Liver (tissue), 3 donors: ENCODE measurements at regions not wholly inside any gene's neighbourhood (a gene's known extent, or its start where the extent isn't known, plus 50 kb on each side); places are given as distances from the start of the nearest gene placed in this dataset.

Source experiments
- CTCF ChIP-seq: fragments of 150-350 bp; IDR thresholded peaks from 2 replicates; pipeline ENCODE4 v1.5.1; 2017; ENCODE audit warnings: improper control_type of control experiment, low read depth, low read length; ENCODE audit not compliant: missing input control
- EGR1 ChIP-seq, 2 donors: IDR thresholded peaks; 2 replicates each; pipeline ENCODE4 v1.6.1; 2016 to 2018; ENCODE audit warnings: antibody characterized with exemption in 2 of 2, low read depth in 2 of 2
- GABPA ChIP-seq, 2 donors: IDR thresholded peaks in 1 of 2; conservative IDR thresholded peaks in 1 of 2; 2 replicates each; pipeline ENCODE4 v1.6.1; 2016; ENCODE audit warnings: antibody characterized with exemption in 2 of 2, mild to moderate bottlenecking in 1 of 2, moderate library complexity in 1 of 2
- HNF4A ChIP-seq, 2 donors: conservative IDR thresholded peaks; 2 replicates each; pipeline ENCODE4 v1.6.1; 2016; ENCODE audit warnings: antibody characterized with exemption in 2 of 2, mild to moderate bottlenecking in 2 of 2
- JUND ChIP-seq, 2 donors: IDR thresholded peaks; 2 replicates each; pipeline ENCODE4 v1.6.1; 2016; ENCODE audit warnings: antibody characterized with exemption in 2 of 2
- MAX ChIP-seq: IDR thresholded peaks from 2 replicates; pipeline ENCODE4 v1.6.1; 2016; ENCODE audit warnings: antibody characterized with exemption
- REST ChIP-seq: IDR thresholded peaks from 2 replicates; pipeline ENCODE4 v1.6.1; 2016; ENCODE audit warnings: antibody characterized with exemption, mild to moderate bottlenecking
- SP1 ChIP-seq: IDR thresholded peaks from 2 replicates; pipeline ENCODE4 v1.6.1; 2018; ENCODE audit warnings: antibody characterized with exemption, mild to moderate bottlenecking
- TAF1 ChIP-seq: conservative IDR thresholded peaks from 2 replicates; pipeline ENCODE4 v1.6.1; 2016; ENCODE audit warnings: antibody characterized with exemption, mild to moderate bottlenecking
- TF ChIP-seq, protein P1 (sequence below): IDR thresholded peaks from 2 replicates; pipeline ENCODE4 v1.6.1; 2016; ENCODE audit warnings: antibody characterized with exemption
- donor health status: healthy.
- donor health status: healthy.

- TF ChIP-seq EGR1 (IDR thresholded peaks at IDR 0.05; ENCODE audit: low read depth in 2 of 2) (no peak), CTCF (no peak), TAF1 (no peak), REST (no peak), SP1 (no peak), JUND (IDR thresholded peaks at IDR 0.05) (no peak), HNF4A (conservative IDR thresholded peaks at IDR 0.05) (no peak), GABPA (IDR thresholded peaks at IDR 0.05 in 1 of 2, conservative IDR thresholded peaks at IDR 0.05 in 1 of 2) (no peak), MAX (no peak)
- TF ChIP-seq, protein P1, sequence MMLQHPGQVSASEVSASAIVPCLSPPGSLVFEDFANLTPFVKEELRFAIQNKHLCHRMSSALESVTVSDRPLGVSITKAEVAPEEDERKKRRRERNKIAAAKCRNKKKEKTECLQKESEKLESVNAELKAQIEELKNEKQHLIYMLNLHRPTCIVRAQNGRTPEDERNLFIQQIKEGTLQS = no peak
These were observed 277.9 kb upstream of the RARB start for GRCh38 chr3:25150199-25150598.
